HEK293T (cell line): ENCODE measurements at regions not wholly inside any gene's neighbourhood (a gene's known extent, or its start where the extent isn't known, plus 50 kb on each side); places are given as distances from the start of the nearest gene placed in this dataset.

Experiments used
- CTCF ChIA-PET: fragments of 350-600 bp; formaldehyde crosslinking; extraction: SDS; loops from one replicate; lab custom pipeline; 2021; ENCODE audit warnings: antibody characterized with exemption, inconsistent platforms; lab: Yijun Ruan, JAX
- POLR2A ChIA-PET: fragments of 350-600 bp; formaldehyde crosslinking; extraction: SDS; loops from one replicate; lab custom pipeline; 2020; ENCODE audit warnings: antibody characterized with exemption, inconsistent platforms; lab: Yijun Ruan, JAX
- DNase-seq: peaks from one replicate; pipeline ENCODE4 v3.0.0; 2012; ENCODE audit warnings: mixed read lengths; ENCODE audit errors: extremely low spot score
- ARNT ChIP-seq: fragments of 450-650 bp; IDR thresholded peaks from 2 replicates; pipeline ENCODE4 v1.6.1; 2017; ENCODE audit warnings: mild to moderate bottlenecking
- BHLHE40 ChIP-seq: fragments of 450-650 bp; IDR thresholded peaks from 2 replicates; pipeline ENCODE4 v1.6.1; 2016; ENCODE audit warnings: mild to moderate bottlenecking, moderate library complexity, borderline replicate concordance
- CTBP1 ChIP-seq: fragments of 450-650 bp; IDR thresholded peaks from 2 replicates; pipeline ENCODE4 v1.6.1; 2016; ENCODE audit warnings: borderline replicate concordance
- ELF4 ChIP-seq: fragments of 450-650 bp; IDR thresholded peaks from 2 replicates; pipeline ENCODE4 v1.6.1; 2017; ENCODE audit warnings: antibody characterized with exemption
- FOXA1 ChIP-seq: fragments of 450-650 bp; IDR thresholded peaks from 2 replicates; pipeline ENCODE4 v1.6.1; 2016; ENCODE audit warnings: mild to moderate bottlenecking
- FOXK2 ChIP-seq: fragments of 450-650 bp; IDR thresholded peaks from 2 replicates; pipeline ENCODE4 v1.6.1; 2016; ENCODE audit warnings: mild to moderate bottlenecking
- FOXM1 ChIP-seq: fragments of 450-650 bp; IDR thresholded peaks from 2 replicates; pipeline ENCODE4 v1.6.1; 2017; ENCODE audit warnings: mild to moderate bottlenecking, borderline replicate concordance
- HDGF ChIP-seq: fragments of 450-650 bp; IDR thresholded peaks from 2 replicates; pipeline ENCODE4 v1.6.1; 2017; ENCODE audit warnings: antibody characterized with exemption, borderline replicate concordance
- L3MBTL2 ChIP-seq: fragments of 450-650 bp; conservative IDR thresholded peaks from 2 replicates; pipeline ENCODE4 v1.6.1; 2016; ENCODE audit warnings: mild to moderate bottlenecking
- LEF1 ChIP-seq: fragments of 450-650 bp; IDR thresholded peaks from 2 replicates; pipeline ENCODE4 v1.6.1; 2017; ENCODE audit warnings: mild to moderate bottlenecking, borderline replicate concordance
- NFRKB ChIP-seq: fragments of 450-650 bp; IDR thresholded peaks from 2 replicates; pipeline ENCODE4 v1.6.1; 2016; ENCODE audit warnings: mild to moderate bottlenecking, moderate library complexity
- SP1 ChIP-seq: fragments of 450-650 bp; IDR thresholded peaks from 2 replicates; pipeline ENCODE4 v1.6.1; 2017
- SUZ12 ChIP-seq: fragments of 450-650 bp; IDR thresholded peaks from 2 replicates; pipeline ENCODE4 v1.6.1; 2016; ENCODE audit warnings: mild to moderate bottlenecking
- TARDBP ChIP-seq: fragments of 450-650 bp; IDR thresholded peaks from 2 replicates; pipeline ENCODE4 v1.6.1; 2016
- ZNF384 ChIP-seq: fragments of 450-650 bp; IDR thresholded peaks from 2 replicates; pipeline ENCODE4 v1.6.1; 2016
- TF ChIP-seq, protein P1 (sequence below): fragments of 450-650 bp; IDR thresholded peaks from 2 replicates; pipeline ENCODE4 v1.6.1; 2016

DNA sequence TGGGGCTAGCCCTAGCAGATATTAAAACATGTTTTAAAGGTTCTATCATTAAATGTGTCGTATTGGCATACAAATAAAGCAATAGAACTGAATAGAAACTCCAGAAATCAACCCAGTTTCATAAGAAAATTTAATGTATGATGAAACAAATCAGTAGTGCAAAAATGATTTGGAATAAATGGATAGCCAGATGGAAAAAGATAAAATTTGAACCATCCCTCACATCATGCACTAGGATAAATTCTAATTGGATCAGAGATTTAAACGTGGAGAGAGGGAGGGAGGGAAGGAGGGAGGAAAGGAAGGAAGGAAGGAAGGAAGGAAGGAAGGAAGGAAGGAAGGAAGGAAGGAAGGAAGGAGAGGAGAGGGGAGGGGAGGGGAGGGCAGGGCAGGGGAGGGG, 235.3 kb downstream of the SEC61B start:
- POLR2A ChIA-PET = no interaction called here
- CTCF ChIA-PET = no interaction called here
- TF ChIP-seq FOXM1 = no peak
- TF ChIP-seq LEF1 = no peak
- no peak for TF ChIP-seq ZNF384

DNA sequence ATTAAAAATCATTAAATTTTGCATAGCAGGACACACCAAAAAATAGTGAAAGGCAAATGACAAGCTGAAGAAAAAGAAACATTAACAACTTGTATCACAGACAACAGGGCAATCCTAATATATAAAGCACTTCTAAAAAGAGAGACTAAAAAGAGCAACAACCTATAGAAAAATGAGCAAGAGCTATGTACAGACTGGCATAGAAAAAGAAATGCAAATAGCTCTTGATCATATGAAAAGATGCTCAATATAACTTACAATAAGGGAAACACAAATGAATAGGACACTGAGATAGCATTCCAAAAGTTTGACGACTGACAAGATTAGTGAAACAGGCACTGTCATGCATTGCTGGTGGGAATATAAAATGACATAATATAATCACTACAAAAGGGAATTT, 235.9 kb downstream of the SEC61B start:
- TF ChIP-seq TARDBP = no peak
- no peak for TF ChIP-seq FOXK2
- no peak for DNase-seq
- CTCF ChIA-PET = no interaction called here
- POLR2A ChIA-PET = no interaction called here

More for the DNA sequence above, 235.3 kb downstream of the SEC61B start:
- no peak for DNase-seq

GRCh38 chr9:99459919-99460318, 237.8 kb downstream of the SEC61B start:
- ChIA-PET POLR2A (no interaction called here), CTCF (no interaction called here)

GRCh38 chr9:99463131-99463530, 241.0 kb downstream of the SEC61B start:
- CTCF ChIA-PET = no interaction called here
- DNase-seq = no peak
- no peak for TF ChIP-seq FOXK2
- POLR2A ChIA-PET = no interaction called here

More at GRCh38 chr9:99459919-99460318, 237.8 kb downstream of the SEC61B start:
- TF ChIP-seq FOXA1 (no peak), ZNF384 (no peak), ELF4 (no peak), SUZ12 (no peak), FOXM1 (no peak), LEF1 (no peak), TARDBP (no peak), CTBP1 (no peak)
- no peak for DNase-seq

DNA sequence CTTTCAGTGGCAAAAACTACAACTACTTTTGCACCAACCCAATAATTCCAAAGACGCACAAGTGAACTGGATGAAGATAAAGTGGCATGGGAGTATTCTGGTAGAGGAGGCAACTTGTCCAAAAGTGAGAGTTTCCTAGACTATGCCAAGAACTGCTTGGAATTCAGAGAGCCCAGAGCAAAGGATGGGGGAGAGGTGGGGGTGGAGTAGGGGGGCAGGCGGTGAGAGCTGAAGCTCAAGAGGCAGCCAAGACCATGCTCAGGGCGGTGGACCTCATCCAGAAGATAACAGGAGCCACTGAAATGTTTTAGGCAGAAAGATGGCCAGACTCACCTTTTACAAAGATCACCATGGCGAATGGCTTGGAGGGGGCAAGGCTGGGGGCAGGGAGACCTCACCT, 242.5 kb downstream of the SEC61B start:
- POLR2A ChIA-PET = no interaction called here
- no peak for DNase-seq
- CTCF ChIA-PET = no interaction called here
- TF ChIP-seq FOXM1 = no peak
- no peak for TF ChIP-seq FOXA1

- no peak for TF ChIP-seq SP1
- no peak for TF ChIP-seq CTBP1
- no peak for TF ChIP-seq ARNT
- no peak for TF ChIP-seq HDGF
- TF ChIP-seq L3MBTL2 = no peak
- TF ChIP-seq, protein P1, sequence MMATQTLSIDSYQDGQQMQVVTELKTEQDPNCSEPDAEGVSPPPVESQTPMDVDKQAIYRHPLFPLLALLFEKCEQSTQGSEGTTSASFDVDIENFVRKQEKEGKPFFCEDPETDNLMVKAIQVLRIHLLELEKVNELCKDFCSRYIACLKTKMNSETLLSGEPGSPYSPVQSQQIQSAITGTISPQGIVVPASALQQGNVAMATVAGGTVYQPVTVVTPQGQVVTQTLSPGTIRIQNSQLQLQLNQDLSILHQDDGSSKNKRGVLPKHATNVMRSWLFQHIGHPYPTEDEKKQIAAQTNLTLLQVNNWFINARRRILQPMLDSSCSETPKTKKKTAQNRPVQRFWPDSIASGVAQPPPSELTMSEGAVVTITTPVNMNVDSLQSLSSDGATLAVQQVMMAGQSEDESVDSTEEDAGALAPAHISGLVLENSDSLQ = no peak
- TF ChIP-seq FOXM1 = no peak
- no peak for TF ChIP-seq SUZ12
- TF ChIP-seq ZNF384 = no peak
- TF ChIP-seq TARDBP = no peak
- TF ChIP-seq LEF1 = no peak
- TF ChIP-seq FOXA1 = no peak
- TF ChIP-seq BHLHE40 = no peak
- TF ChIP-seq ELF4 = no peak
- no peak for TF ChIP-seq FOXK2
- no peak for TF ChIP-seq NFRKB
- no peak for DNase-seq
- ChIA-PET POLR2A (no interaction called here), CTCF (no interaction called here)
Observed at GRCh38 chr9:99465231-99465907, 243.3 kb downstream of the SEC61B start.

DNA sequence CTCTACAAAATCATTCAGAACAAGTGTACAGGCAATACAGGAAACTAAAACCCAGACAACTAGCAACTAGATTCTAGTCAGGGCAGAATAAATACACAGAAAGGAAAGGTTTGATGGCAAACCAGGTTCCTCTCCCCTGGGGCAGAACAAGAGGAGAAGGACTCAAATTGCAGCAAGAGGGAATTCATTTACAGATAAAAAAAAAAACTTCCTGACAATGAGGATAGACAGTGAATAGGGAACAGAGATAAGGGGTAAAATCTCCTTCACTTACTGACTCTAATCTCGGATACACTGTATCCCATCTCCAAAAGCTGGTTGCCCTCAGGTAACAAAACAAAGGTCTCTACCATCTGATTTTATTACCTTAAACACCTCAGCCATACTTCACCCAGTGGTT, 244.0 kb downstream of the SEC61B start:
- CTCF ChIA-PET = no interaction called here
- TF ChIP-seq HDGF = no peak
- no peak for TF ChIP-seq TARDBP
- TF ChIP-seq, protein P1 = no peak
- no peak for TF ChIP-seq SUZ12
- no peak for TF ChIP-seq L3MBTL2
- POLR2A ChIA-PET = no interaction called here
- no peak for DNase-seq

- DNase-seq = no peak
- TF ChIP-seq HDGF (no peak), FOXA1 (no peak)
- CTCF ChIA-PET = no interaction called here
- POLR2A ChIA-PET = no interaction called here
Observed at GRCh38 chr9:99466781-99467180, 244.7 kb downstream of the SEC61B start.

DNA sequence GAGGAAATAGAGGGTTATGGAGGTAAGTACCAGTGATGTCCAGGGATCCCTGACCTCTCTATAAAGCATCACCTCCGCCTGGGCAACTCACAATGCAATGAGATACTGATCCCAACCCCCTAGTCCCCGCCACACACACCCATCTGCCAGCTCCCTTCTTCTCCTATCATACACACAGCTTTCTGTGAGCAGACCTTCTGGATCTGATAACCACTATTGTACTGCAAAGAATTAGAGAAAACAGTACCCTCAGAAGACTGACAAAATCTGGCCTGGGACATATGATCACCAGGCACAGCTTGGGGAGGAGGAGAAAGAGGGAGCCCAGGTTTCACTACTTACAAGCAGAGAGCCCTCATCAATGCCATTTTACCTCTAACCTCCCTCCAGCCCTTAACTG, 249.0 kb downstream of the SEC61B start:
- TF ChIP-seq L3MBTL2 (no peak), SP1 (no peak), FOXK2 (no peak), ARNT (no peak), LEF1 (no peak), NFRKB (no peak), FOXM1 (no peak), SUZ12 (no peak), BHLHE40 (no peak)
- CTCF ChIA-PET = no interaction called here
- POLR2A ChIA-PET = no interaction called here
- no peak for DNase-seq
